ENCODE measurements at regions not wholly inside any gene's neighbourhood (a gene's known extent, or its start where the extent isn't known, plus 50 kb on each side); places are given as distances from the start of the nearest gene placed in this dataset.

DNA sequence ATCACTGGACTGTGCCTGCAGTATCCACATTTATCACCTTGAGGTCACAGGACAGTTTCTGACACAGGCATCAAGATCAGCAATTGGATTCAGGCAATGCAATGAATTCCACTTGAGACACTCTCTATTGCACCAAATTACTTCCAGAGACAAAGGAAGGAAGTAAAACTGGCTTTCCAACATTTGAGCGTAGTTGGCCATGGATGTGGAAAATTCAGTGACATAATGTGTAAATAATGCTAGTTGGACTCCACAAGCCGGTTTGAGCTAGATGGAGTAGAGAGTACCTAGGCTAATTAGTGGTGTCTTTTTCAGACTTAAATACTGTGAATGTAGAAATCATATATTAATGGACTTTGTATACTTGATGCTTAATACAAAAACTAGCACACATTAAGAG is 168.3 kb upstream of the SYT1 start:
- Histone ChIP-seq H3K36me3 (no peaks in the 10 kb centered on the region), H3K4me1 (no peaks in the 10 kb centered on the region), H3K4me3 (no peak overlapping the region), H3K27me3 (no peaks in the 10 kb centered on the region), H3K27ac (no peak overlapping the region), H3K9me3 (no peaks in the 10 kb centered on the region)
- in situ Hi-C loops (cut with MboI; ENCODE audit: low pct_ligation_motif_present in 1 of 4, low pct_unique_long_range_greater_than_20kb in 1 of 4, low sequenced_read_pairs in 3 of 4) (no loop called here), intact Hi-C loops (cut with DNase I; ENCODE audit: low total_unique reads) (no loop called here)
- no peak for TF ChIP-seq POLR2AphosphoS5 (IDR thresholded peaks at IDR 0.05)
- TF ChIP-seq POLR2A (IDR thresholded peaks at IDR 0.05): no peak
- TF ChIP-seq EP300 (IDR thresholded peaks at IDR 0.05; ENCODE audit: low read depth): no peak
- no peak for TF ChIP-seq CTCF (IDR thresholded peaks at IDR 0.05)
- DNase-seq: no peak
- WGBS, 2 donors (ENCODE audit: low coverage in 1 of 2): 83% methylated on average over 2 of the region's 2 CpGs; no CpG with 5 or more reads in 1 of the 2 donors

DNA sequence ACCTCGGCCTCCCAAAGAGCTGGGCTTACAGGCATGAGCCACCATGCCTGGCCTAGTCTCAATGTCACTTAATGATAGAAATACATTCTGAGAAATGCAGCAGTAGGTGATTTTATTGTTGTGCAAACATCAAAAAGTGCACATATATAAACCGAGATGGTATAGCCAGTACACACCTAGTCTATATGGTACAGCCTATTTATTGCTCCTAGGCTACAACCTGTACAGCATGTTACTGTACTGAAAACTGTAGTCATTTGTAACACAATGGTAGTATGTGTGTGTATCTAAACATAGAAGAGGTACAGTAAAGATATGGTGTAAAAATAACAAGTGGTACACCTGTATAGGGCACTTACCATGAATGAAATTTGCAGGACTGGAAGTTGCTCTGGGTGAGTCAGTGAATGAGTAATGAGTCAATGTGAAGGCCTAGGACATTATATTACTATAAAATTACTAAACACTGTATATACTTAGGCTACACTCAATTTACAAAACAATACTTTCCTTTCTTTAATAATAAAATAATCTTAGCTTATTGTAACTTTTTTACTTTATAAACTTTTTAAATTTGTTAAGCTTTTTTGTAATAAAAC is 166.7 kb upstream of the SYT1 start:
- H3K4me1 ChIP-seq: no peaks in the 10 kb centered on the region
- intact Hi-C loops (cut with DNase I; ENCODE audit: low total_unique reads): no loop called here
- TF ChIP-seq CTCF (IDR thresholded peaks at IDR 0.05): no peak
- TF ChIP-seq POLR2AphosphoS5 (IDR thresholded peaks at IDR 0.05): no peak
- no peak for TF ChIP-seq EP300 (IDR thresholded peaks at IDR 0.05; ENCODE audit: low read depth)
- no peak for TF ChIP-seq POLR2A (IDR thresholded peaks at IDR 0.05)
- no peak overlapping the region for H3K4me3 ChIP-seq
- no peak overlapping the region for H3K27ac ChIP-seq
- no peaks in the 10 kb centered on the region for H3K27me3 ChIP-seq
- no peaks in the 10 kb centered on the region for H3K36me3 ChIP-seq
- 50 to 61% methylated on average over 1 to 2 of the region's 2 CpGs for whole genome bisulfite sequencing, 2 donors (ENCODE audit: low coverage in 1 of 2)
- in situ Hi-C loops (cut with MboI; ENCODE audit: low pct_ligation_motif_present in 1 of 4, low pct_unique_long_range_greater_than_20kb in 1 of 4, low sequenced_read_pairs in 3 of 4): no loop called here
- DNase-seq: no peak
- H3K9me3 ChIP-seq: no peaks in the 10 kb centered on the region

DNA sequence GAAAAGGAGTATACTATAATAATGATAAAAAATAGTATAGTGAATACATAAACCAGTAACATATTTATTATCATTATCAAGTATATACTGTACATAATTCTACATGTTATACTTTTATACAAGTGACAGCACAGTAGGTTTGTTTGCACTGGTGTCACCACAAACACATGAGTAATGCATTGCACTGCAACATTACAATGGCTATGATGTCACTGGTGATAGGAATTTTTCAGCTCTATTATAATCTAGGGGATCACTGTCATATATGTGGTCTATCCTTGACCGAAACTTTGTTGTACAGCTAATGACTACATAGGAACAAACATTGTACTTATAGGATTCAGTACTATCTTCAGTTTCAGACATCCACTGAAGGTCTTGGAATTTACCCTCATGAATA is 165.8 kb upstream of the SYT1 start:
- H3K27me3 ChIP-seq: no peaks in the 10 kb centered on the region
- TF ChIP-seq CTCF (IDR thresholded peaks at IDR 0.05): no peak
- TF ChIP-seq POLR2A (IDR thresholded peaks at IDR 0.05): no peak
- TF ChIP-seq POLR2AphosphoS5 (IDR thresholded peaks at IDR 0.05): no peak
- TF ChIP-seq EP300 (IDR thresholded peaks at IDR 0.05; ENCODE audit: low read depth): no peak
- H3K9me3 ChIP-seq: no peaks in the 10 kb centered on the region
- no peak overlapping the region for H3K27ac ChIP-seq
- in situ Hi-C loops (cut with MboI; ENCODE audit: low pct_ligation_motif_present in 1 of 4, low pct_unique_long_range_greater_than_20kb in 1 of 4, low sequenced_read_pairs in 3 of 4) (no loop called here), intact Hi-C loops (cut with DNase I; ENCODE audit: low total_unique reads) (no loop called here)
- 85 to 89% methylated on average over 1 of the region's 1 CpG for WGBS, 2 donors (ENCODE audit: low coverage in 1 of 2)
- no peaks in the 10 kb centered on the region for H3K4me1 ChIP-seq
- no peak for DNase-seq
- H3K36me3 ChIP-seq: no peaks in the 10 kb centered on the region
- no peak overlapping the region for H3K4me3 ChIP-seq

- Histone ChIP-seq H3K4me1 (no peaks in the 10 kb centered on the region), H3K4me3 (no peak overlapping the region), H3K9me3 (no peaks in the 10 kb centered on the region), H3K27me3 (no peaks in the 10 kb centered on the region), H3K27ac (no peak overlapping the region), H3K36me3 (no peaks in the 10 kb centered on the region)
- WGBS, 2 donors (ENCODE audit: low coverage in 1 of 2): 76 to 87% methylated on average over 3 of the region's 3 CpGs
- intact Hi-C loops (cut with DNase I; ENCODE audit: low total_unique reads) (no loop called here), in situ Hi-C loops (cut with MboI; ENCODE audit: low pct_ligation_motif_present in 1 of 4, low pct_unique_long_range_greater_than_20kb in 1 of 4, low sequenced_read_pairs in 3 of 4) (no loop called here)
- DNase-seq: no peak
- TF ChIP-seq POLR2AphosphoS5 (IDR thresholded peaks at IDR 0.05): no peak
- TF ChIP-seq POLR2A (IDR thresholded peaks at IDR 0.05): no peak
Observed at GRCh38 chr12:78700565-78700964, 164.0 kb upstream of the SYT1 start.

Data from transverse colon (tissue), 4 donors.